ENCODE measurements at regions not wholly inside any gene's neighbourhood (a gene's known extent, or its start where the extent isn't known, plus 50 kb on each side); places are given as distances from the start of the nearest gene placed in this dataset.

GRCh38 chr2:216927163-216927562, 67.3 kb upstream of the TNP1 start:
- FAIRE-seq (no peak), DNase-seq (ENCODE audit: low spot score) (no peak)

GRCh38 chr2:216925636-216926366, 65.9 kb upstream of the TNP1 start:
- no peak for DNase-seq (ENCODE audit: low spot score)
- no peak for FAIRE-seq

DNA sequence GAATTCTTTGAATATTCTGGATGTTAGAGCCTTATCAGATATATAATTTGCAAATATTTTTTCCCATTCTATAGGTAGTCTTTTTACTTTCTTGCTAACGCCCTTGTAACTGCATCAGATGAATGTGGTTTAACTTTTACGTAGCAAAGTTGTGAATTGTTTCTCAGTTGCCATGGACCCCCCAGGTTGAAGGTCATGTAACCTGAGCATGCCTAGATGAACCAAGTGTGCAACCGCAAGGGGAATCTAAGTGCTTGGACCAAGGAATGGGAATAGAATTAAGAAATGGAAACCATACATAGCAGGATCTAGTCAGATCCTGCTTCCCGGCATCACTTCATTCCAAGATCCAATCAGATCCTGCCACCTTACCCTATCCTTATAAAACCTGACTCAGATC, 65.1 kb upstream of the TNP1 start:
- FAIRE-seq, result no peak
- no peak for DNase-seq (ENCODE audit: low spot score)

GRCh38 chr2:216923706-216924105, 63.8 kb upstream of the TNP1 start:
- DNase-seq (ENCODE audit: low spot score) (no peak), FAIRE-seq (no peak)

- DNase-seq (ENCODE audit: low spot score) (no peak), FAIRE-seq (no peak)
Measured at GRCh38 chr2:216922175-216922780, 62.4 kb upstream of the TNP1 start.

- FAIRE-seq (no peak), DNase-seq (ENCODE audit: low spot score) (no peak)
Measured at GRCh38 chr2:216920937-216921456, 61.1 kb upstream of the TNP1 start.

DNA sequence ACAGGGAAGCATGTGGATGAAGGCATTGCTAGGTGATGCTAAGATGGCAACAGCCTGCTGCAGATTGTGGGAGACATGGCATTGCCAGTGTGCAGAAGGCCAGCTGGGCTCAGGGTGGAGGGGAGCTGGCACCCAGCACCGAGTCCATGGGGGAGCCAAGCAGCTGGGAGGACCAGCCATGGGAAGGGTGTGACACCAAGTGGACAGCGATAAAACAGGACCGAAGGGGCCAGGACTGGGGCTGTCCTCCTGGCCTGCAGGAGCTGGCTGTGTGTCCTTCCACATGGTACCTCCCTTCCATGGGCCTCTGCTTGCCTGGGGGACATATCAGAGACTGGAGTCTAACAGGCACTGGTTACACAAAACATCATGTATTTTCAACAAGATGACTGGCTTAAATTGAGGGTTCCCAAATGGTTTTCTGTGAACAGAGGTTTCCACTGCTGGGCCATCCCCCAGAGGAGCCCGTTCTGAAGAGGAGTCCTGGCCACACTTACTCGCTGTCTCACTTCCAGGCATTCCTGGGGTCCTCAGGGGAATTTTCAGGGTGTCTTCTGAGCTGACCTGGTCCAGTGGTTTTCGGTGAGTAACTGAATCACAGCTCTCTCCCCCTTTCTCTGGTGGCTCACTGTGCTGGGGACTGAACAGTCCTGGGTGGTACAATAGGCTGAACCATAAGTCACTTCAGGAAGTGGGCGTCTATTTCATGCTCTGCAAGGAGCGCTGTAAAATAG, 60.4 kb upstream of the TNP1 start:
- FAIRE-seq (no peak), DNase-seq (ENCODE audit: low spot score) (no peak)

GRCh38 chr2:216918088-216918680, 58.3 kb upstream of the TNP1 start:
- DNase-seq (ENCODE audit: low spot score) (peak; percentile 38), FAIRE-seq (no peak)

DNA sequence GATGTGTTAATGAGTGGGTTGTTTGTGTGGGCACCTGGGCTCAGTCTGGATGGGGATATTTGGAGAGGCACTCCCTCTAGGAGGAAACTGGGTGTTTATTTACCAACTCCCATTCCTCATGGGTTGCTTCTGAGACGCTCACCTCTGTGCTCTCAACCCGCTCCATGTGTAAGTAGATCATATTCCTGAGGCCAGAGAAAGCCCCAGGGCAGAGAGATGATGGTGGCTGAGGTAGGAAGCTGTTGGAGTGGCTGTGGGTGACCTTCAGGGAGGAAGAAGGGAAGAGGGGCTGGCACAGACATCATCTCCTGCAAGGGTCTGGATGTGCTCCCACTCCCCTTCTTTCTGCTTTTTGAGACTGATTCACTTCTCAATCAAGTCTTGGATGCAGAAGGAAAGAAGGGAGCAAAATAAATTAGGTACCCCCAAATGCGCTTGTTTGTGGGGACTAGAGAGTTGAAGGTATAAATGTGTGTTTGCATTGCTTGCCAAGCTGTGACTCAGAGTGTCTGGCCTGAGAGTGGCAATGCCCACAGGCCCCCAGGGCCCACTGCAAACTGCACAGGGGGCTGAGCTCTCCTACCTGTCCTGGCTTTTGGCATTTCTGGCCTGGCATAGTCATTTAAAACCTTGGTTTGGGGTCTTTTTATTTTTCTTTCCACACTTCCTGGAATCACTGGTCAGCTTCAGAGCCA, 57.2 kb upstream of the TNP1 start:
- FAIRE-seq (no peak), DNase-seq (ENCODE audit: low spot score) (no peak)

DNA sequence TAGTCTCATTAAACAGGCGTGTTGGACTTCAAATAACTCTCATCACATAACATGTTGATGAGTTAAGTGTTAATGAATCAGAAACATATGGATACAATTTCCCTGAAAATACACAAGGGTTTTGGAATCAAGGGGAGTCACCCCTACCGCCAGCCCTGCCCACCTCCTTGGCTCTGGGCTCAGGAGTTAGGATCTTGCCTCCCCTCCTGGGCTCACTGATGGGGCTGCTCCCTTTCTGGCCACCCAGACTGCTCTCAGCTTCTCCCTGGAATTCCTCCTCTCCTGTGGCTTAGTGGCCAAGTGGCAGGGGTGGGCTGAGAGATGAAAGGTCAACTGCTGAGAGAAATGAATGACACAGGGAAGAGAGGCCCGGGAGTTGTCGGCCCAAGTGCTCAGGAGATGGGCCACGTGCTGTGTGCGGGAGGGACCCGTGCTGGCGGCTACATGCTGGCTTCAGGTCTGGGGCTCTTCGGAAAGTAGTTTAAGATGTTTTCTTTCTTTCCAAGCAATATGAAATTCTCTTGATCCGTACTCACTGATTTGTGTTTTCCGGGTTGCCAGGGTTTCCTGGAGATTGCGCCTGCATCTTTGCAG, 55.8 kb upstream of the TNP1 start:
- DNase-seq (ENCODE audit: low spot score) (no peak), FAIRE-seq (no peak)

GRCh38 chr2:216914491-216914890, 54.6 kb upstream of the TNP1 start:
- DNase-seq (ENCODE audit: low spot score), result no peak
- FAIRE-seq, result no peak

DNA sequence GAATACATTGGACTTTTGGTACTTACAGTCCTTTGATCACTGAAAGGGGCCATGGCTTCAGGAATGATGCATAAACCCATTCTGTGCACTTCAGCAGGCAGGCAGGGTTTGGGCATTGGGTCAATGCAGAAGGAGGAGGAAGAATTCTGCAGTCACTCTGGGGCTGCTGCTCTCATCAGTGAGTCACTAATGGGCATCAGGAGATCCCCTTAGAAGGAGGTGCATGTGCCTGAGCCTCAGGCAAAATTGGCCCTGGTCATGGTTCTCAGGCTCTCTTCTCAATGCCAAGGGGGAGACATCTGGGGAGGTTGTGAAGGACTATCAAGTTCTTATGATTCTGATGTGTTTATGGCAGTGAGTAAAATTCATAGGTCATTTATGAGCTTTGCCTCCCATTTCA, 52.0 kb upstream of the TNP1 start:
- FAIRE-seq, result no peak

GRCh38 chr2:216911008-216911407, 51.1 kb upstream of the TNP1 start:
- FAIRE-seq (no peak), DNase-seq (ENCODE audit: low spot score) (no peak)

More for the DNA sequence above, 52.0 kb upstream of the TNP1 start:
- DNase-seq (ENCODE audit: low spot score), result no peak

- DNase-seq (ENCODE audit: low spot score), result no peak
- FAIRE-seq, result no peak
Measured at GRCh38 chr2:216909541-216910210, 49.8 kb upstream of the TNP1 start.
